ENCODE measurements at regions not wholly inside any gene's neighbourhood (a gene's known extent, or its start where the extent isn't known, plus 50 kb on each side); places are given as distances from the start of the nearest gene placed in this dataset.

- Histone ChIP-seq H4K20me1 (ENCODE audit: insufficient read depth) (no peaks in the 10 kb centered on the region), H3K9ac (ENCODE audit: low read length) (no peak overlapping the region), H3K4me2 (ENCODE audit: low read length) (no peak overlapping the region), H3K9me2 (ENCODE audit: insufficient read depth) (no peaks in the 10 kb centered on the region), H2AFZ (ENCODE audit: low read depth, low read length, poor library complexity, severe bottlenecking) (no peak overlapping the region), H3K27me3 (ENCODE audit: insufficient read depth, low read length) (no peaks in the 10 kb centered on the region), H3K27ac (ENCODE audit: low read depth, low read length) (no peak overlapping the region), H3K4me1 (ENCODE audit: control insufficient read depth in 1 of 2, insufficient read depth in 2 of 2, low read length in 2 of 2) (0 out of 4 replicates have a peak, but pooled peaks cover 0 to 3% of the 10 kb centered on the region in 2 experiments), H3K36me3 (ENCODE audit: control insufficient read depth in 1 of 2, insufficient read depth in 2 of 2, low read length in 2 of 2) (no peaks in the 10 kb centered on the region), H3K4me3 (replicated peaks in 1 of 2; ENCODE audit: low read depth in 1 of 2, low read length in 2 of 2) (no peak overlapping the region), H3K9me3 (ENCODE audit: control insufficient read depth in 1 of 2, insufficient read depth in 1 of 2, low read depth in 1 of 2, low read length in 2 of 2) (no peaks in the 10 kb centered on the region), H3K79me2 (ENCODE audit: insufficient read depth, low read length) (no peaks in the 10 kb centered on the region)
- intact Hi-C loops (cut with micrococcal nuclease) = no loop called here
- POLR2A ChIA-PET = no interaction called here
- DNase-seq (ENCODE audit: low read depth, low spot score) = no peak
- BruUV-seq (replicated peaks) = no TSS peak
- CTCF ChIA-PET = no interaction called here
- RAD21 ChIA-PET (ENCODE audit: low non-redundant PET in 1 of 2, low total read pairs in 2 of 2, uncharacterized antibody in 2 of 2, unreplicated experiment in 2 of 2) = no interaction called here
- no peak for ATAC-seq
- TF ChIP-seq SIN3A (IDR thresholded peaks at IDR 0.05; ENCODE audit: low read depth) (no peak), MAX (IDR thresholded peaks at IDR 0.05) (no peak), ELF1 (IDR thresholded peaks at IDR 0.05; ENCODE audit: borderline replicate concordance, low read depth) (no peak)
These were observed 472.1 kb upstream of the IGFBP3 start for GRCh38 chr7:46393142-46393541.

DNA sequence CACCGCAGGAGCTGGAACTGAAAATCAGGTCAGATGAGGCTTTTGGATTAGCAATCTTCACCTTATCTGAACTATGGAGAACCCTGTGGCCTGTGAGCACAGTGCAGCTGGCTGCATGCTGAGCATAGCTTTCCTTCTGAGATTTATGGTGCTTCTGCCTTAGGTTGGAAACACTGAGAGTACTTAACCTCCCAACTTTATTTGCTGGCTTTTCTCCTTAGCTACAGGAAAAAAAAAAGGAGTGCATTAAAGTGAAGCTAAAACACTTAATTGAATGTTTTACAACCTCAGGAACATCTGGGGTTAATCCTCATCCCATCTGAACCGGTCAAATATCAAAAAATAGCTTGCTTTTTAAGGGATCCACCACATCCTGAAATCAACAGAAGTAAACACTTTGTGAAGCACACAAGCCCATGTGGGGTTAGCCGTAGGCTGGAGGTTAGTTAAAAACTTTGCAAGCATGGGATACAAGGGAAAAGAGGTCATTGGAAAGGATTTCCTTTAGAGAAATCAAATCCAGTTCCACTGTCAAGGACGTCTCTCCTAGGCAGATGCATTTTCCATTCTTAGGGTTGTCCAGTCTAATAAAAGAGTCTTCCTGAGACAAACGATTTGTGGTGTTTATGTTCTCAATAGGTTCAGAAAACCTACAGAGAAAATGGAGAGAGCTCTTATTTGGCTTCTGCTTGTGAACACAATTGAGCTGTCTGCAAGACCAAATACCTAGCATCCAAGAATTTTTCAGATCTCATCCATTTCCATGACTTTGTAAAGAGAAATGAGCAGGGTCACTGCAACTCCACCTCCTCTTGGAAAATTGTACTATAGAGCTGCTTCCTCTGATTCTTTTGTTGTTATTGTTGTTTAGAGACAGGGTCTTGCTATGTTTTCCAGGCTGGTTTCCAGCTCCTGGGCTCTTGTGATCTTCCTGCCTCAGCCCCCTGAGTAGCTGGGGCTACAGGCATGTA lies 470.4 kb upstream of the IGFBP3 start:
- no peak for ATAC-seq
- no peak overlapping the region for H2AFZ ChIP-seq (ENCODE audit: low read depth, low read length, poor library complexity, severe bottlenecking)
- intact Hi-C loops (cut with micrococcal nuclease) = no loop called here
- no peaks in the 10 kb centered on the region for H3K27me3 ChIP-seq (ENCODE audit: insufficient read depth, low read length)
- H3K9ac ChIP-seq (ENCODE audit: low read length) = no peak overlapping the region
- CTCF ChIA-PET = no interaction called here
- no peaks in the 10 kb centered on the region for H4K20me1 ChIP-seq (ENCODE audit: insufficient read depth)
- no TSS peak for BruUV-seq (replicated peaks)
- H3K9me3 ChIP-seq (ENCODE audit: control insufficient read depth in 1 of 2, insufficient read depth in 1 of 2, low read depth in 1 of 2, low read length in 2 of 2) = no peaks in the 10 kb centered on the region
- TF ChIP-seq POLR2A (IDR thresholded peaks at IDR 0.05; ENCODE audit: borderline replicate concordance, extremely low read depth, insufficient read depth, insufficient read length) (no peak), JUND (IDR thresholded peaks at IDR 0.05) (no peak), ELF1 (IDR thresholded peaks at IDR 0.05; ENCODE audit: borderline replicate concordance, low read depth) (no peak), SRF (IDR thresholded peaks at IDR 0.05; ENCODE audit: low read depth) (no peak)
- RAD21 ChIA-PET (ENCODE audit: low non-redundant PET in 1 of 2, low total read pairs in 2 of 2, uncharacterized antibody in 2 of 2, unreplicated experiment in 2 of 2) = no interaction called here
- no peak overlapping the region for H3K4me2 ChIP-seq (ENCODE audit: low read length)
- H3K4me1 ChIP-seq (ENCODE audit: control insufficient read depth in 1 of 2, insufficient read depth in 2 of 2, low read length in 2 of 2) = no peaks in the 10 kb centered on the region
- H3K36me3 ChIP-seq (ENCODE audit: control insufficient read depth in 1 of 2, insufficient read depth in 2 of 2, low read length in 2 of 2) = no peaks in the 10 kb centered on the region
- no peaks in the 10 kb centered on the region for H3K9me2 ChIP-seq (ENCODE audit: insufficient read depth)
- no peak overlapping the region for H3K4me3 ChIP-seq (replicated peaks in 1 of 2; ENCODE audit: low read depth in 1 of 2, low read length in 2 of 2)
- no peaks in the 10 kb centered on the region for H3K79me2 ChIP-seq (ENCODE audit: insufficient read depth, low read length)
- POLR2A ChIA-PET = no interaction called here
- H3K27ac ChIP-seq (ENCODE audit: low read depth, low read length) = no peak overlapping the region
- DNase-seq (ENCODE audit: low read depth, low spot score) = no peak
